A673 (cell line): ENCODE measurements at regions not wholly inside any gene's neighbourhood (a gene's known extent, or its start where the extent isn't known, plus 50 kb on each side); places are given as distances from the start of the nearest gene placed in this dataset.

Experiments used
- BruUV-seq: library from RNA; stranded (reverse); fragments of 400-500 nt; replicated peaks from 2 replicates; lab custom pipeline; 2021; lab: Mats Ljungman, UMichigan
- CTCF ChIA-PET: fragments of 300-600 bp; sonication (Branson Sonifier 250); formaldehyde crosslinking; loops from one replicate; lab custom pipeline; 2022; ENCODE audit warnings: antibody characterized with exemption; lab: Charles Lee
- POLR2A ChIA-PET: fragments of 300-600 bp; sonication (Branson Sonifier 250); formaldehyde crosslinking; loops from one replicate; lab custom pipeline; 2022; ENCODE audit warnings: antibody characterized with exemption; ENCODE audit not compliant: low non-redundant PET; lab: Charles Lee
- DNase-seq: peaks from one replicate; pipeline ENCODE4 v3.0.0-alpha.2; 2015; ENCODE audit warnings: low spot score
- H3K27ac ChIP-seq: fragments of 200-600 bp; sonication (generic); 2 replicates; pipeline ENCODE4 v1.5.1; 2016; ENCODE audit warnings: mixed run types, low read depth, mild to moderate bottlenecking, mixed read lengths, antibody characterized with exemption, low read length; ENCODE audit not compliant: poor library complexity, severe bottlenecking
- H3K27me3 ChIP-seq: fragments of 200-600 bp; sonication (generic); replicated peaks from 2 replicates; pipeline ENCODE4 v1.6.1; 2017; ENCODE audit warnings: mixed run types, low read depth, mild to moderate bottlenecking, mixed read lengths, antibody characterized with exemption, low read length; ENCODE audit not compliant: insufficient read depth, poor library complexity
- H3K36me3 ChIP-seq: fragments of 200-600 bp; sonication (generic); 2 replicates; pipeline ENCODE4 v1.6.1; 2016; ENCODE audit warnings: mixed run types, mild to moderate bottlenecking, mixed read lengths, antibody characterized with exemption, low read length; ENCODE audit not compliant: insufficient read depth, poor library complexity, severe bottlenecking
- H3K4me1 ChIP-seq: fragments of 200-600 bp; sonication (generic); 2 replicates; pipeline ENCODE4 v1.6.1; 2017; ENCODE audit warnings: mixed run types, mild to moderate bottlenecking, mixed read lengths, antibody characterized with exemption, low read length; ENCODE audit not compliant: insufficient read depth, poor library complexity, severe bottlenecking
- H3K4me3 ChIP-seq: fragments of 200-600 bp; sonication (generic); 2 replicates; pipeline ENCODE4 v1.5.1; 2016; ENCODE audit warnings: low read depth, mixed run types, mild to moderate bottlenecking, mixed read lengths, low read length; ENCODE audit not compliant: poor library complexity, severe bottlenecking
- H3K9me3 ChIP-seq: fragments of 200-600 bp; sonication (generic); 2 replicates; pipeline ENCODE4 v1.6.1; 2016; ENCODE audit warnings: mixed run types, low read depth, mild to moderate bottlenecking, mixed read lengths, antibody characterized with exemption, low read length; ENCODE audit not compliant: poor library complexity, severe bottlenecking
- CTCF ChIP-seq: fragments of 300-800, 200-600 bp; sonication (generic); conservative IDR thresholded peaks from 2 replicates; pipeline ENCODE4 v1.5.1; 2017; ENCODE audit warnings: low read depth, mild to moderate bottlenecking, antibody characterized with exemption, low read length, moderate library complexity, mixed read lengths
- EZH2 ChIP-seq: fragments of 200-600 bp; sonication (generic); IDR thresholded peaks from 2 replicates; pipeline ENCODE4 v1.6.1; 2017; ENCODE audit warnings: borderline replicate concordance, low read depth, mild to moderate bottlenecking, mixed read lengths, antibody characterized with exemption, low read length; ENCODE audit not compliant: poor library complexity, severe bottlenecking
- intact Hi-C: fragments of 100-400 bp; cut with micrococcal nuclease; formaldehyde crosslinking; loops from one replicate; pipeline ENCODE4 v1.10.0; 2022; ENCODE audit not compliant: unreplicated experiment

- BruUV-seq: no TSS peak
- no peaks in the 10 kb centered on the region for H3K4me1 ChIP-seq
- ChIA-PET POLR2A (no interaction called here), CTCF (no interaction called here)
- H3K4me3 ChIP-seq: no peak overlapping the region
- intact Hi-C loops: no loop called here
- TF ChIP-seq EZH2 (no peak), CTCF (no peak)
- H3K36me3 ChIP-seq: no peaks in the 10 kb centered on the region
- no peak overlapping the region for H3K27ac ChIP-seq
- H3K9me3 ChIP-seq: no peaks in the 10 kb centered on the region
- no peak for DNase-seq
- no peaks in the 10 kb centered on the region for H3K27me3 ChIP-seq
These were observed 255.9 kb downstream of the SEC23A start for GRCh38 chr14:38847161-38847560.

- BruUV-seq: no TSS peak
- no peaks in the 10 kb centered on the region for H3K9me3 ChIP-seq
- no peaks in the 10 kb centered on the region for H3K27me3 ChIP-seq
- ChIA-PET POLR2A (no interaction called here), CTCF (no interaction called here)
- no peaks in the 10 kb centered on the region for H3K4me1 ChIP-seq
- H3K4me3 ChIP-seq: no peak overlapping the region
- no peak for DNase-seq
- intact Hi-C loops: no loop called here
- no peak overlapping the region for H3K27ac ChIP-seq
- TF ChIP-seq CTCF (no peak), EZH2 (no peak)
- no peaks in the 10 kb centered on the region for H3K36me3 ChIP-seq
These were observed 263.2 kb downstream of the SEC23A start for GRCh38 chr14:38839694-38840365.

GRCh38 chr14:38838979-38839323 is 264.1 kb downstream of the SEC23A start:
- TF ChIP-seq EZH2 (no peak), CTCF (no peak)
- no TSS peak for BruUV-seq
- Histone ChIP-seq H3K4me1 (no peaks in the 10 kb centered on the region), H3K36me3 (no peaks in the 10 kb centered on the region), H3K27me3 (no peaks in the 10 kb centered on the region), H3K9me3 (no peaks in the 10 kb centered on the region), H3K4me3 (no peak overlapping the region), H3K27ac (no peak overlapping the region)
- CTCF ChIA-PET: no interaction called here
- POLR2A ChIA-PET: no interaction called here
- no peak for DNase-seq
- intact Hi-C loops: no loop called here
